ENCODE measurements at regions not wholly inside any gene's neighbourhood (a gene's known extent, or its start where the extent isn't known, plus 50 kb on each side); places are given as distances from the start of the nearest gene placed in this dataset.

- TF ChIP-seq SUZ12 (IDR thresholded peaks at IDR 0.05; ENCODE audit: extremely low read depth, insufficient read depth, insufficient read length) (no peak), YY1 (IDR thresholded peaks at IDR 0.05; ENCODE audit: insufficient read depth, insufficient read length) (no peak), ZNF274 (IDR thresholded peaks at IDR 0.05; ENCODE audit: low read depth, low read length) (no peak)
Observed at GRCh38 chr2:14565666-14566065, 66.9 kb upstream of the LRATD1 start.

Measured in NT2/D1 (cell line).